Middle frontal gyrus (tissue), 1 donor: ENCODE measurements at regions not wholly inside any gene's neighbourhood (a gene's known extent, or its start where the extent isn't known, plus 50 kb on each side); places are given as distances from the start of the nearest gene placed in this dataset.

Experiments used
- DNase-seq: peaks from one replicate; pipeline ENCODE4 v3.0.0-alpha.2; 2015; ENCODE audit warnings: low spot score; ENCODE audit errors: extremely low spot score

DNA sequence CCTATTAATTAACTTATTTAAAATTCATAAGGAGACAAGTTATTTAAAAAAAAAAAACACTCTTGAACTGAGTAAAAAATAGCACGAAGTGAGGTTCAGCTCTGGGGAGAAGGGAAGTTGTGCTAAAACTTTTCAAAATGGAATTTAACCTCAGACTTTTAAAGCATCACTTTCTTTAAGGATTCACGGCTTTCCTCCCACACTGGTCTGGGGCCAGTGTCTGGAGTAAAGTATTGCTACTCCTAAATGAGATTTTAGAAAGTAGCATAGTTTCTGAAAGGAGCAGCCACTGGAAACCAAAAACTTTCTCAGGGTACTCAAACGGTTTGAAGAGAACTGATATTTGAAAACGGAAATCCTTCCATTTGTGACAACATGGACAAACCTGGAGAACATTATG is 97.7 kb upstream of the CYP1B1 start:
- no peak for DNase-seq

DNA sequence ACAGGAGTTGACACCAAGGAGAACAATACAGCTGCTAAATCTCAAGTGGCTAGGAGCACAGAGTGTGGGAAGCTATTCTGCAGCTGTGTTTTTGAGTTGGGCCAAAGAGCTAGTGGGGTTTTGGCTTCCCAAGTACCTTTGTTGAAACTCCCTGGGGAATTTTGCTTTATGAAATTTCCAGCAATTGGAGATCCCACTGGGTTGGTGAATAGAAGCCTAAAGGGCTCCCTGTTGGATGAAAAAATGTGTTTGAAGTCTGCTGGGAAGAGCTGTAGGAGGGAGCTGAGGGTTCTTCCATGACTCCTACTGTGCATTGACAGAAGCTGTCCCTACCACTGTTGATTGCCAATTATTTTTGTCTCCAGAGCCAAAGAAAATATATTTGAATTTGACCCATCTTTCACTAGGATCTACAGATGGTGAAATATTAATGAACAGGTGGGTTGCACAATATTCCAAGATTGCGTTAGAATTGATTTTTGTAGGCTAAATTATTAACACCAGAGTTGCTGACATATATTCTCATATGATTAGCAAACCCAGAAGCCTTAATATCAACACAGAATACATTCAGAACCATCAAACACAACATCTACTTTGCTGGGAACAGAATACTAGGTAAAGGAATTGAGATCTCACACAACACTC is 95.4 kb upstream of the CYP1B1 start:
- no peak for DNase-seq

DNA sequence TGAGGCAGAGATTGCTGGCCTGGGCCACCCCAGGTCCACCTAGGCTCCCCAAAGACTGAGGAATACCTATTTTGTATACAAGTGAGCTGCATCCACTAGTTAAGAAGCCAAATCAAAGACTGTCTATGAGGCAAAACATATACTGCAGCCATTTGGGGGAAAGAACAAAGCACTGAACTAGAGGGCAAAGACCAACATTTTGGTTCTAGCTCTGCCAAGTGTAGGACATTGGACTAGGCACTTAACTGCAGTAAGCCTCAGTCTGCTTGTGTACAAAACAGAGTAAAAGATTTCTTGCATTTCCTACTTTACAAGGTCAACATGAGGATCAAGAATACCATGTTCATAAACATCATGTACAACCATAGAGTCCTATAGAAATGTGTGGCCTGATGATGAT is 94.8 kb upstream of the CYP1B1 start:
- no peak for DNase-seq

DNA sequence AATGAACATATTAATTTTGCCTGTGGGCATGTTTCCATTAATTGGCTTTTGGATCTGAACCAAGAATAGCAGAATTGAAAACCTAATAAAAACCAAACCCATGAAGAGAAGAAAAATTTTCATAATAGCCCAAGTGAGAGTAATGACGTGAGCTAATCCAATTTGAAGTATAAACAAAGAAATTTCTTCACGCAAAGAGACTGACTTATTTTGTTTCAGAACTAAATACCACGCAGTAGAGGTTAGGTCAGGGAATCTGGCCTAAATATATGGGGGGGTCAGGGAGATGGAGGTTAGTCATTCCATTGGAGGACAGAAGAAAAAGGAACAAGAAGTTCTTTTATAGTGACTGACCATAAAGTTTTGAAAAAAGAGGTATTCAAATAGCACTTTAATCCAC is 94.1 kb upstream of the CYP1B1 start:
- no peak for DNase-seq

DNA sequence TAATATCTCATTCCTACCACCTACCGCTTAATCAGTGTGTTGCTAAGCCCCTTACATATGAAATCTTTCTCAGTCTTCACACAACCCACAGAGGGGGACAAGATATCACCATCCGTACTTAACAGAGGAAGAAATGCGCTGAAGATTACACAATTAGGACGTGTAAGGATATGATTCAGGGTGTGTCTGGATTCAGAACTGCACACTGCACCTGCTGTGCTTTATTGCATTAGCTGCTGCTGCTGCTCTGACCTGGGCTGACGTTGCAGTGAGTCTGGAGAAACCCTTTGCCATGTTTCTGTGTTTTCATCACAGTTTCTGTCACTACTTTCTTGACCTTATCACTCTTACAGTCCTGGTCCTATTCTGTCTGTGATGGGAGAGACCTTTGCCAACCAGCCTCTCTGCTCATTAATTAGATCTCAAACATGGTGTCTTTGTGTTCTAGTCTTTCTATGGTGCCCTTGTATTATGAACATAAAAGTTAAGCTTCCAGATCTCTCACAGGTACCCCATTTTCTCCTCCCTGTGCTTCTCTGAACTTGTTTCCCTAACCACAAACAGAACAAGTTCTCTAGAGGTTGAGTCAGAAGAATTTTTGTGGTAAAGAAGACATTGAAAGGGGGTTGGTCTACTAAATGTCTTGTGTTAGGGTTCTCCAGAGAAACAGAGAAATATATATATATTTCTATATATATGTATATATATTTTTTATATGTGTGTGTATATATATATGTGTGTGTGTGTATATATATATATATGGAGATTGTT is 92.9 kb upstream of the CYP1B1 start:
- DNase-seq = no peak

DNA sequence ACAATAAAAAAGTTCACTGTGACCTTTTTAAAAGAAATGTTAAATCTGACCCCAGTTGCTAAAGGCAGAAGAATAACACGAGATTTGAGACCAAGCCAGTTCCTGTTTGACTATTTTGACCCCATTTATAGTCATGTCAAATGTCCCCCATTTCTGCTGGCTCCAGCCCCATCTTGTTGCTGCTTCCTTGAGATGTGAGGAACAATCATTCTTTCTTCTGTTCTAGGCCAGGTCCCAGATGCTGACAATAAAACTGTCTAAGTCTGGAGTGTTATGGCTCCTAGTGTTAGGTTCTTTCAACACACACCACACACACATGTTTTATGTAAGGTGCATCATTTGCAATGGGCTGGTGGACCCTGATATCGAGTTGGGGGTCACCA is 92.0 kb upstream of the CYP1B1 start:
- no peak for DNase-seq

DNA sequence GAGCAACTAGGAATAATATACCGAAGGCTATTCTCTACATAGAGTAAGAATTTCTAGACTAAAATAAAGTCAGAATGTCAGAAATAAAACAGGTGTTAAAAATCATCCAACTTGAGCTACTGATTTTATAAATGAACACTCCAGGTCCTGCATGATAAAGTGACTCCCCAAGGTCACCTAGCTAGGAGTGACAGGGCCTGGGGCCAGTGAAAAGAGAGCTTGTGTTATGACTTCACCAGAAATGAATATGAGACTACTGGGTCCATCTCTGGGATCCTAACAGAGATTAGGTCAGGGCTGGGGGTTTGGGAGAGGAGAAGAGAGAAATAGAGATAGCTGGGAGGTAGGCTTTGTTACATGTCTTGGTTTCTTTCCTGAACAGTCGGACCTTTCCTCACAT is 89.7 kb upstream of the CYP1B1 start:
- DNase-seq = no peak

DNA sequence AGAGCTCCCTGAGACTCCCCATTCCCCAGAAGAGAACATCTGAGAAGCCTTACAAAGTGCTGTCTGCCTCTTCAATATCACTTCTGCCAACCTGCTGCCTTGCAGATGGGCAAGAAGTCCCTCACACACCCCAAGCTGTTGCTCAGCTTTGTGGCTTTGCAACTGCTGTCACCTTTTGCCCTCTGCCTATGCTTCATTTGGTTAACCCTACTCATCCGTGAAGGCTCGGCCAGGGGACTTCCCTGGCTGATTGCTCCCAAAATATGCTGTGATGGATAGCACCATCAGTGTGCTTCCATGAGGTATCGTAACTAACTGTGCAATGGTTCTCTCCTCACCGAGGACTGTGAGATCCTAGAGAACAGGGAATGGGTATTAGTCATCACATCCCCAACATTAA is 88.9 kb upstream of the CYP1B1 start:
- no peak for DNase-seq

DNA sequence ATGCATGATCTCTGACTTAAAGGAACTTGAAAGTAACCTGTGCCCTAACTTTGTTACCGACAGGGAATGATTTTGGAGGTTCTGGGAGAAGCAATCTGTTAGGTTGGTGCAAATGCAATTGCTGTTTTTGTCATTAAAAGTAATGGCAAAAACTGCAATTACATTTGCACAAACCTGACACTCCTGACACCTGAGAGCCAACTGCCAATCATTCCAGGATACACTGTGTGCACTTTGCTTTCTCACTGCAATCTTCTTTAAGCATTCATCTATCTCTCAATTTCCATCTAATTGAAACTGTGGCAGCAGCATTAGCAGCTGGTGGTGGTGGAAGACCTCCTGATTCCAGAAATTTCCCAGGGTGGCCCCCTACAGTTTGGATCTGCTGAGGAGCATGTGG is 87.6 kb upstream of the CYP1B1 start:
- no peak for DNase-seq

DNA sequence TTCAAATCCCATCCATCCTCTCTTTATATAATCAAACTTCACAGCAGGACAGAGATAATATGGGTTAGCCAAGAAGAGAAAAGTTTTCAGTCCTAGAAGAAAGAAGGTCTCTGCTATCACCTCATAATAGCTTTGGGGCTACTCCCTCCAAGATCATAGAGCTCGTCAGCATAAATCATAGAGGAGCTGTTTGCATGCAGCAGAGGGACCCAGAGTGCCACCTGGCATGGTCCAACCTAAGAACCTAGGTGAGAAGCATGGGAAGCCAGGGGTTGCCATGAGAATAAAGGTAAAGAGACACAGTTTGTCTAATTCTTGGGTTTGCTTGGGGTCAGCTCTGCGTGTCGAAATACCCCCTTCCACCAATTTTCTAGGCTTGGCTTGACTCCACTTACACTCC is 87.1 kb upstream of the CYP1B1 start:
- DNase-seq = no peak

DNA sequence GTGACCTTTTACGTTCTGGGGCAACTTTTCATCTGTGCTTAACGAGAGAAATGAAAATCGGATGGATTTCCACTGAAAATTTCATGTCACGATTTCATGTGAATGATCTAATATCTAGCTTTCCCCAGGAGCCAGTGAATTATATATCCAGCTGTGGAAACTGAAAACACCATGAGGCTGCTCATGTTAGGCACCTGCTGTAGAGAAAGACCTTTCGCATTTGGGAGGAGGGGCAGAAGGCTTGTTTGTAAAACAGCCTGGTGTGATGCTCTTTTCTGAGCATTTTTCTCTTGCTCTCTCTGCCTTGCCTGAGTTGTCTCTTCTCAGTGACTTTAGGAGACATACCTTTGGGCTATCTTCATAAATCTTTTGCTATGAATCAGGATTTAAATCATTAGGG is 84.6 kb upstream of the CYP1B1 start:
- DNase-seq = no peak

DNA sequence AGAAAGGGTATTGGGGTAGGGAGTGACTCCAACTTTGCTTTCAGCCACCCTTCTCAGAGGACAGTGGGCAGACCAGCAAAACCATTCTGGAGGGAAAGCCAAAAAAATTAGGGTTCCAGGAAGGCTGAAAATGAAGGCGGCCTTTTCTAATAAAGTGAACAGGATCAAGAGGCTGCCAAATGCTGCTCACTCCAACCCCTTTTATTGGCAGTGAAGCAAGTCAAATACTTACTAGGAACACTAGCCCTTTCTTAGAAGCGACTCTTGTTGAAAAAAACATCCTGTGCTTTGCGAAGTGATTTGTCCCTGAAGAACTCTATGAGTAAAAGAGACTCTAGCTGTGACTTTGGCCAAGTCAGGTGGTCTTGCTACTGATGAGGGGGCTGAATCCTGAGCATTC is 83.6 kb upstream of the CYP1B1 start:
- DNase-seq = no peak

DNA sequence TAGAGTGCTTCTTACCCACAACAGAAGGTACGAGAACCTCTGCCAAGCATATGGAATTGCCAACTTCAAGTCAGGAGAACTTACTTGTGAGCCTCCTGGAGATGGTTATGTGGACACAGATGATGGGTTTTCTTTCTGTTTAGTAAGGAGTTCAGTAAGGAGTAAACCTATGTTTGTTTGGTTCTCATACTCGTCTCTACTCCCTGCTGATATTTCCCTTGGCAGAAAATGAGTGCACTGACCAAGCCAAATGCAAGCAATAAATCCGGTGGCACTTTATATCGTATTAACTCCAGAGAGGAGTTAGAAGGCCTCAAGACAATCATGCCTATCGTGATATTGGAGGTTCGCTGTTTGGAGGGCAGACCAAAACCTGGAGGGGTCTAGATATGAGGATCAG is 83.2 kb upstream of the CYP1B1 start:
- DNase-seq = no peak

DNA sequence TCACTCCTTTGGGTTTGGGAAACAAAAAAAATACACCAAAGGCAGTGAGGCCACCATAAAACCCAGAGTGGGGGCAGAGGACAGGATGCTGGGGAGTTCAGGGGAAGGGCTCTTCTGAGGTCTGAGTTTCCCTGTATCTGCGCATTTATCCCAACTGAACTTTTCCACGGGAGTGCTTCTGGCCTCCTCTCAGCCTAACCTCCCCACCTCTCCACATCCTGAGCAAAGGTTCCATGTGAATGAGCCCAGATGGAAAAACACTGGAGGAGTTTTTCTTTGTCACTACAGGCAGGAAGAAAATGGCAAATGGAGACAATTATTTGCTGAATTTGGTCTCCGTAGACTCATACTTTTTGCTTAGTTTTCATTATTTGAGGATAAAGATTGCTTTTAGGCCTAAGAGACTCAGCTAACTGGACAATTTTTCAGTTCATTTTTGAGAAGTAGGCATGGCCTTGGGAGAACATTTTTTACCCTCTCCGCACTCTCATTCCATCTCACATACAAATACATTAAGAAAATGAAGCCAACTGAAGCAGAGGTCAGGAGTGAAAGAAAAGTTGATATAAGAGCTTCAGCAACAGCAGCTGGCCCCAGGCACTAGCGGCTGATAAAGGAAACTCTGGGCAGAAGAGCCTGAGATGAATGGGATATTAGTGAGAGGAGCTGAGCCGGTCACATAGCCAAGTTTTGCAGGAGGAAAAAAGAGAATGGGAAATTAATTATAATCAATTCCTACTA is 82.6 kb upstream of the CYP1B1 start:
- no peak for DNase-seq

DNA sequence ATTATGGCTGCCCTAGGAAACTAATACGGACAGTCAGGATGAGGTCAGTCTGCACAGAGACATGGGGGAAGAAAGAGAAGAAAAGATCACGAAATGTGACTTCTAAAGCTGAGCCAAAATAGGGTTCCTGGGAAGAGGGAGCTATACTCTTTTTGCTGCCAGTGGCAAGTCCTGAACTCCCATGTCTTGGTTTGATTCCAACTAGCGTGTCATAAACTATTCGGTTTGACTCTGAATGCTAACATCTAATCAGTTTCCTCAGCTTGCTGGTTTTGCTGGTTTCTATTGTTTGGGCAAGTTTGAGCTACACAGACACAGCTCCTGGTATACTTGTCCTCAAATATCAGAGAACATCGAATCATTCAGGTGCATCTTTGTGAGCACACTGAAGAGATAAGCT is 80.5 kb upstream of the CYP1B1 start:
- no peak for DNase-seq

DNA sequence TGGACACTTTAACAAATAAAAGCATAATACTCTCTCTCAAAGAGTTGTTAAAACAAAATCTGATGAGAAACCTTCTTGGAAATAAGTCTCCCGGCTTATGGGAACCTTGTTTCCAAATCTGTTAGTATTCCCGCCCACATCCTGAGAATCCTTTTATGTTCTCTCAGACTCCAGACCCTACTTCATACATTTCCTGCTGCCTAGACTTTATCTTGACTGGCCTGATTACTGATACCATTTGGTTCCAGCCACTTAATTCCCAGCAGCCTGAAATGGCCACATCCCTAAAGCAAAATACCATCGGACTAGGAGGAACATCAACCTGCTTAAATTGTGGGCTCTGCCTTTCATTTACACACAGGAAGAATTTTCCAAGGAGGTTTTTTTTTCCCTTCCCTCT is 79.1 kb upstream of the CYP1B1 start:
- no peak for DNase-seq

DNA sequence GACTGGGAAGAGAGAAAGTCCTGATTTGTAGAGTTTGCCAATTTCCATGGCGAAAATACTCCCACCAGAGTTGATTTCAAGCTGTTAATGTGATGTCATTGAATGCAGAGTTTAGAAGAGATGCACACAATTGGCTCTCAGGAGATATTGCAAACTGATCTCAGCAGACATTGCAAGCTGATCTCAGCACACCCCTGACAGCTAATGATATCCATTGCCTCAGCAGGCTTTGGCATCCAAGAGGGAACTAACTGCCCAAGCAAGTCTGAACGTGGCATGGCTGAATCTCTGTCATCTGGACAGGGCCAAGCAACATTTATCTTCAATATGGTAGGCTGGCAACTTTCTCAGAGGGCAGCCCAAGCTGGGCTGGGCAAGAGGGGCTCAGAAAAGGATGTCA is 78.4 kb upstream of the CYP1B1 start:
- DNase-seq = no peak

DNA sequence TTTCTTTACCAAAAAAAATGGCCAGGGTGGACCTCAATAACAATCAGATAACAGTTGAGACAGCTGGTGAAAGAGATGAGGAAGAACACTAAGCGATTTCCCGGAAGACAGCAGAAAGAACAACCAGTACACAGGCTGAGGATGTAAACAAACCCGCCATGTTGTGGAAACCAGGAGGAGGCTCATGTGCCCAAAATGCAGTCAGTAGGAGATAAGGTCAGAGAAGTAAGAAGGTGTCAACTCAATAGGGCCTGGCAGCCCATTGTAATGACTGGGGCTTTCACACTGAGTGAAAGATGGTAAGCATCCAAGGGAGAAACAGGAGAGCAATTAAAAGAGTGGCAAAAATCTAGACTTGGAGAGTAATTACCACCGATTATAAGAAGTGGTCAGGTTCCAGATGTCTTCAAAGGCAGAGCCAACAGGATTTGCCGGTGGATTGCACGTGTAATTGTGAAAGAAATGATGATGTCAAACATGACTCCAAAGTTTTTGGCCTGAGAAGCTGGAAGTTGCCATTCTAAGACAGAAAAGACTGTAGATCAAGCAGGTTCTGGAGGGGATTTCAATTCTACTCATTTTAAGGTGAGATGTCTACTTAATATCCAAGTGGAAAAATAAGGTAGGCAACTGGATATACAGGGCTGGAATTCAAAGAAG is 77.7 kb upstream of the CYP1B1 start:
- DNase-seq = no peak

DNA sequence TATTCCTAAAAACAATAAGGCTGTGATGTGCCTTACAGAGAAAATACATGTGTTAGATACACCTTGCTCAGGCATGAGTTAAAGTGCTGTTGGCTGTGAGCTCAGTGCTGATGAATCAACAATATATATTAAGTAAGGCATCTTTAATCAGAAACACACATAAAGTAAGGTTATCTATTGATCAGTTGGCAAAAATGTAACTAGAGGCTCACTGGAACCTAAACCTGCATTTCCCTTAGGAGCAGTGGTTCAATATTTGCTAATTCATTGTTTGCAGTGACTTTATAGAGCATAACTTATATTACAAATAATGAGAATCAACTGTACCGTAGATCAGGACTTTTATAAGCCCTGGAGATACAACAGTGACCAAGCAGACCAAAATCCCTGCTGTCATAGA is 77.0 kb upstream of the CYP1B1 start:
- no peak for DNase-seq

DNA sequence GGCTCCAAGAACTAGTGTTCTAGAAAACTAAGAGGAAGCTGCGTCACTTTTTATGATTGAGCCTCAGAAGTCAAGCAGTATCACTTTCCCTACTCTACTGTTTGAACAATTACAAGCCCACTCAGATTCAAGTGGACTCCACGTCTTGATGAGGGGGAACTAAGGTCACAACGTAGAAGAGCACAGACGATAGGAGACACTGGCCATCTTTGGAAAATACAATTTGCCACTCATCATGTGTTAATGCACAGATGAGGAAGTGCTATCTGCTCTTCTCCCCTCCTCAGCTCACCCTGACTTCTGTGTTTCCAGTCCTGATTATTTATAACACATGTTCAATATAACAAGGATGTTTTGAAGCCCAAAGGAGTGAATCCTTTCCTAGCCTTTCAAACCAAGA is 76.1 kb upstream of the CYP1B1 start:
- no peak for DNase-seq

DNA sequence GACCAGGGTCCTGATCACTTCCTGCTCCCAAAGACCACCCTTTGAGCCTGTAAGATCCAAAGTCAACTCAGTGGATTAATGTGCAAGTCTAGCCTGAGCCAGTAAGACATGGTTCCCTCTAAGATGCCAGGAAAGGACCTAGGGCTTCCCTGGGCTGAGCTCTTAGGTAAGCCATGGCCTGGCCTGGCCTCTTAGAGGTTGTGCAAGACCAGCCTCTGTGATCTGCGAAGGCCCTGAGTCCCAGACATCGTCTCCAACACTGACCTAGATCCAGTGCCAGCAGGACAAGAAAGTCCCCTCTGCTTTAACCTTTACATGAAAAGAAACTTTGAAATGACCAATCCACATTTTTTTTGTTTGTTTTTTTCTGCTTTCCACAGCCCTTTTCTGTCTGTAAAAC is 73.6 kb upstream of the CYP1B1 start:
- DNase-seq = no peak

DNA sequence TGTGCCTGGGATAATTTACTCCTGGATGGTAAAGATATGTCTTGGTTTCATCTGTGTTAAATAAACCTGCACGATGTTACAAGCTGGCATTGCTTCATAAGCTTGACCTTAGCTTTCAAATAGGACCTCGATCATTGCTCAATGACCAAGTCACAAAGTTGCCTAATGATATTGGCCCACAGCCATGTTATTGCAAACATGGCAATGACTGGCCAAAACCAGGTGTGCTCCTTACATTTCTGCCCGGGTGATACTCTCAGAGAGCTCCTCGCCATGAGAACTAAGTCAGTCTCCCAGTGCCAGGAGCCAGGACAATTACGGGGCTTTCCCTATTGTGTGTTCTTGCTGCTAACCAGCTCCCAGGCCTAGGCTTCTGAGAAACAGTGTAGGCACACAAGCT is 72.5 kb upstream of the CYP1B1 start:
- DNase-seq = no peak
